B cell (primary cell): ENCODE measurements at regions not wholly inside any gene's neighbourhood (a gene's known extent, or its start where the extent isn't known, plus 50 kb on each side); places are given as distances from the start of the nearest gene placed in this dataset.

Experiments
- ATAC-seq: fragments of 200-7000 bp; cut with Tn5 transposase; one replicate; pipeline ENCODE4 v1.10.0; 2021; ENCODE audit warnings: low read depth, mild to moderate bottlenecking, moderate number of reproducible peaks, moderate library complexity
- CTCF ChIA-PET: fragments of 350-600 bp; sonication (Branson Sonifier 250); formaldehyde crosslinking; loops from one replicate; lab custom pipeline; 2021; ENCODE audit warnings: antibody characterized with exemption, inconsistent platforms; lab: Charles Lee
- POLR2A ChIA-PET: fragments of 350-600 bp; sonication (Branson Sonifier 250); formaldehyde crosslinking; loops from one replicate; lab custom pipeline; 2021; ENCODE audit warnings: antibody characterized with exemption; lab: Charles Lee
- DNase-seq: peaks from one replicate; pipeline ENCODE4 v3.0.0; 2013
- H2AFZ ChIP-seq: 2 replicates; pipeline ENCODE4 v1.6.1; 2012; ENCODE audit warnings: mild to moderate bottlenecking, low read depth, low read length; ENCODE audit not compliant: insufficient read depth, poor library complexity, severe bottlenecking
- H3K27ac ChIP-seq, 2 donors: 1 replicate in 1 of 2; 2 replicates in 1 of 2; pipeline ENCODE4 v1.5.1; 2012 to 2013; ENCODE audit warnings: low read length in 2 of 2, mild to moderate bottlenecking in 2 of 2, moderate library complexity in 1 of 2
- H3K27me3 ChIP-seq, 4 experiments: fragments of 200-600 bp in 1 of 4; sonication (generic) in 1 of 4; replicated peaks in 1 of 4; 1 replicate in 2 of 4; 2 replicates in 2 of 4; pipeline versions ENCODE4 v1.6.1 to v1.7.0; 2013 to 2016; ENCODE audit warnings: low read length in 3 of 4, mild to moderate bottlenecking in 2 of 4, mixed read lengths in 1 of 4, moderate library complexity in 1 of 4; ENCODE audit not compliant: insufficient read depth in 4 of 4, control insufficient read depth in 3 of 4; ENCODE audit errors: control extremely low read depth in 1 of 4
- H3K36me3 ChIP-seq, 2 experiments: replicated peaks in 1 of 2; 1 replicate in 1 of 2; 2 replicates in 1 of 2; pipeline versions ENCODE4 v1.6.1 to v1.7.1; 2013; ENCODE audit warnings: low read length in 1 of 2; ENCODE audit not compliant: insufficient read depth in 2 of 2, control insufficient read depth in 1 of 2; ENCODE audit errors: control extremely low read depth in 1 of 2, extremely low read depth in 1 of 2
- H3K4me1 ChIP-seq, 2 donors: fragments of 200-600 bp in 1 of 2; sonication (generic) in 1 of 2; 1 replicate in 1 of 2; 2 replicates in 1 of 2; pipeline versions ENCODE4 v1.5.1 to v1.6.1; 2013 to 2017; ENCODE audit warnings: low read length in 2 of 2; ENCODE audit not compliant: control insufficient read depth in 2 of 2, insufficient read depth in 2 of 2
- H3K4me2 ChIP-seq: replicated peaks from 2 replicates; pipeline ENCODE3; 2012; ENCODE audit warnings: mild to moderate bottlenecking, low read depth, low read length; ENCODE audit not compliant: poor library complexity, severe bottlenecking
- H3K4me3 ChIP-seq, 5 experiments: fragments of 200-600 bp in 1 of 5; sonication (generic) in 1 of 5; 1 replicate in 3 of 5; 2 replicates in 2 of 5; pipeline versions ENCODE4 v1.5.1 to v1.7.0; 2011 to 2016; ENCODE audit warnings: low read length in 4 of 5, mild to moderate bottlenecking in 4 of 5, low read depth in 2 of 5, control low read depth in 1 of 5, moderate library complexity in 1 of 5; ENCODE audit not compliant: insufficient read depth in 1 of 5; ENCODE audit errors: control extremely low read depth in 1 of 5, extremely low read depth in 1 of 5
- H3K79me2 ChIP-seq: fragments of 200-600 bp; sonication (generic); one replicate; pipeline ENCODE4 v1.6.0; 2016; ENCODE audit warnings: low read length; ENCODE audit not compliant: control insufficient read depth, insufficient read depth
- H3K9ac ChIP-seq: fragments of 200-600 bp; sonication (generic); 2 replicates; pipeline ENCODE4 v1.6.1; 2017; ENCODE audit warnings: mild to moderate bottlenecking, low read length, moderate library complexity
- H3K9me3 ChIP-seq, 3 donors: one replicate each; pipeline versions ENCODE4 v1.6.1 to v1.7.1; 2013; ENCODE audit warnings: low read length in 2 of 3; ENCODE audit not compliant: control insufficient read depth in 2 of 3, insufficient read depth in 1 of 3; ENCODE audit errors: control extremely low read depth in 1 of 3
- H4K20me1 ChIP-seq: 2 replicates; pipeline ENCODE4 v1.6.0; 2012; ENCODE audit warnings: mild to moderate bottlenecking, low read length; ENCODE audit not compliant: insufficient read depth, control insufficient read depth, poor library complexity, severe bottlenecking
- H3K27ac Mint-ChIP-seq: one replicate; pipeline ENCODE4 v1.8.0; 2021; ENCODE audit warnings: mixed read lengths
- H3K27me3 Mint-ChIP-seq: one replicate; pipeline ENCODE4 v1.8.0; 2021; ENCODE audit warnings: mixed read lengths
- H3K4me1 Mint-ChIP-seq: one replicate; pipeline ENCODE4 v1.8.0; 2021; ENCODE audit warnings: mixed read lengths
- H3K4me3 Mint-ChIP-seq: one replicate; pipeline ENCODE4 v1.8.0; 2021; ENCODE audit warnings: mixed read lengths
- H3K9me3 Mint-ChIP-seq: one replicate; pipeline ENCODE4 v1.8.0; 2022; ENCODE audit warnings: mixed read lengths; ENCODE audit not compliant: insufficient read depth
- CTCF ChIP-seq: fragments of 200-600 bp; IDR thresholded peaks from one replicate; pipeline ENCODE4 v1.8.0; 2022; ENCODE audit warnings: antibody characterized with exemption, mild to moderate bottlenecking
- EZH2 ChIP-seq: IDR thresholded peaks from 2 replicates; pipeline ENCODE4 v1.6.1; 2012; ENCODE audit warnings: borderline replicate concordance, low read depth, mild to moderate bottlenecking, moderate library complexity, low read length; ENCODE audit not compliant: insufficient read depth, poor library complexity, severe bottlenecking
- WGBS: methylation state at CpG from one replicate; pipeline ENCODE4 v1.1.5; 2013; ENCODE audit warnings: missing lambda C conversion rate; ENCODE audit not compliant: insufficient coverage; 5-methylcytosine and 5-hydroxymethylcytosine counted together
- intact Hi-C: fragments of 100-400 bp; cut with micrococcal nuclease; formaldehyde crosslinking; loops from one replicate; pipeline ENCODE4 v1.10.0; 2022

- H4K20me1 ChIP-seq: no peaks in the 10 kb centered on the region
- TF ChIP-seq CTCF: no peak
- TF ChIP-seq EZH2: no peak
- H3K27ac Mint-ChIP-seq: no peak overlapping the region
- no peak overlapping the region for H2AFZ ChIP-seq
- no peak overlapping the region for H3K4me2 ChIP-seq
- no peaks in the 10 kb centered on the region for H3K9me3 ChIP-seq
- no CpG with 5 or more reads among the region's 1 CpG for WGBS
- no peaks in the 10 kb centered on the region for H3K9me3 Mint-ChIP-seq
- no peak for ATAC-seq
- CTCF ChIA-PET: no interaction called here
- H3K4me3 ChIP-seq: no peak overlapping the region
- H3K79me2 ChIP-seq: no peaks in the 10 kb centered on the region
- H3K27ac ChIP-seq: no peak overlapping the region
- intact Hi-C loops: no loop called here
- H3K4me1 ChIP-seq: no peaks in the 10 kb centered on the region
- H3K4me3 Mint-ChIP-seq: no peak overlapping the region
- DNase-seq: no peak
- peaks cover 0 to 2% (median 0%) of the 10 kb centered on the region in 4 experiments for H3K27me3 ChIP-seq
- H3K36me3 ChIP-seq: no peaks in the 10 kb centered on the region
- peaks cover 3% of the 10 kb centered on the region for H3K4me1 Mint-ChIP-seq
- POLR2A ChIA-PET: no interaction called here
- H3K27me3 Mint-ChIP-seq: peaks cover 25% of the 10 kb centered on the region
- no peak overlapping the region for H3K9ac ChIP-seq
Measured at GRCh38 chr6:72521684-72522083, 100.2 kb upstream of the KCNQ5 start.

DNA sequence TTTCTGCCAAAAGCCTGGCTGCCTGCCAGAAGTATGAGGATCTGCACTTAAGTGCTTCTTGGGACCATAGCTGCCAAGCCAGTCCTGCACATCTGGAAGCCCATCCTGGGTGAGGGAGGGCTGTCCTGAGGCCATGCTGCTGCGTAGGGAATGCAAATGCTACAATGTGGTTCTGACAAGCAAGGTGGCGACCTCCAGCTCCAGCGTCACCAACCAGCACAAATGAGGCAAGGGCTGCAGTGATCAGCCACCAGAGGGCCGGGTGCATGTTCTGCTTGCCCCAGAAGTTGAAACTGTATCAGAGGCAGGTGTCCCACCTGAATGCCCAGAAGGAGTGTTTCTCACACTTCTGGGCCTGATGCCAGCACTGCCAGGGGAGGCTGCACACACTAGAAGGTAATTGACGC, 99.1 kb upstream of the KCNQ5 start:
- CTCF ChIA-PET: interaction anchor here (1.3 to 1.7 kb wide), 2 partner anchors 607 to 804 kb away, joined by 3 to 5 read pairs; no protein-coding TSS in a partner anchor

More for the DNA sequence above, 99.1 kb upstream of the KCNQ5 start:
- Histone ChIP-seq H3K4me3 (no peak overlapping the region), H3K4me1 (no peaks in the 10 kb centered on the region), H3K79me2 (no peaks in the 10 kb centered on the region), H2AFZ (no peak overlapping the region), H3K36me3 (no peaks in the 10 kb centered on the region), H3K27ac (no peak overlapping the region), H4K20me1 (no peaks in the 10 kb centered on the region), H3K4me2 (no peak overlapping the region), H3K9ac (no peak overlapping the region), H3K27me3 (peaks cover 0 to 2% (median 0%) of the 10 kb centered on the region in 4 experiments), H3K9me3 (no peaks in the 10 kb centered on the region)
- 68% methylated on average over 5 of the region's 5 CpGs for WGBS
- TF ChIP-seq EZH2 (no peak), CTCF (no peak)
- Mint-ChIP-seq H3K27me3 (peaks cover 29% of the 10 kb centered on the region), H3K27ac (no peak overlapping the region), H3K4me1 (peaks cover 3% of the 10 kb centered on the region), H3K9me3 (no peaks in the 10 kb centered on the region), H3K4me3 (no peak overlapping the region)
- intact Hi-C loops: no loop called here
- ATAC-seq (no peak), DNase-seq (peak; percentile 22)
- POLR2A ChIA-PET: no interaction called here
